Vagina (tissue), 2 donors: ENCODE measurements at regions not wholly inside any gene's neighbourhood (a gene's known extent, or its start where the extent isn't known, plus 50 kb on each side); places are given as distances from the start of the nearest gene placed in this dataset.

ENCODE experiments used
- CTCF ChIP-seq, 3 experiments: fragments of 450-650 bp in 2 of 3; fragments of 200-600 bp in 1 of 3; sonication (generic) in 1 of 3; IDR thresholded peaks; one replicate each; pipeline ENCODE4 v1.5.1; 2017 to 2019; ENCODE audit warnings: antibody characterized with exemption in 3 of 3, mild to moderate bottlenecking in 2 of 3, moderate library complexity in 2 of 3
- POLR2A ChIP-seq, 2 donors: fragments of 450-650 bp; IDR thresholded peaks; one replicate each; pipeline ENCODE4 v1.6.1; 2017; ENCODE audit warnings: antibody characterized with exemption in 2 of 2, mild to moderate bottlenecking in 2 of 2, moderate library complexity in 2 of 2
- POLR2AphosphoS5 ChIP-seq, 2 donors: sonication (generic); formaldehyde crosslinking; IDR thresholded peaks; one replicate each; pipeline ENCODE4 v1.9.0; 2017; ENCODE audit warnings: antibody characterized with exemption in 2 of 2, mild to moderate bottlenecking in 2 of 2, low read depth in 1 of 2; ENCODE audit not compliant: insufficient read depth in 1 of 2

GRCh38 chr3:67288466-67289106 is 290.5 kb downstream of the KBTBD8 start:
- TF ChIP-seq CTCF (IDR thresholded peaks at IDR 0.05) (no peak), POLR2A (IDR thresholded peaks at IDR 0.05) (no peak), POLR2AphosphoS5 (IDR thresholded peaks at IDR 0.05; ENCODE audit: insufficient read depth in 1 of 2, low read depth in 1 of 2) (no peak)
